ENCODE measurements at regions not wholly inside any gene's neighbourhood (a gene's known extent, or its start where the extent isn't known, plus 50 kb on each side); places are given as distances from the start of the nearest gene placed in this dataset.

DNA sequence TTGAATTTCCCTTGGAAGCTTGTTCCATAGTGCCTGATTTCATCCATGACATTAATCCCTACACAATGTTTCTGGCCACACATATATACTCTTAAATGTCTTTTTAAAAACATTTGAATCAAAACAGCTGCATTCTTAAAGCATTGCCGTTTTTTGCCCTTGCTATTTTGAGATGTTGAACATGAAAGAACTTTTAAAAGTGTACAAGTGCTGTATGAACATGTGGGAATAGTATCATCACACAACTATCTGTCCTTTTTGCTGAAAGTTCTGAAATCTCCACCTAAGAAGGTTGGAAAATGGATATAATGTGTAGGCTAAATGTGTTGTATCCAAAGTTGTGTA lies 318.7 kb upstream of the UBE2E3 start:
- WGBS, 2 donors = 45 to 46% methylated on average over 1 of the region's 1 CpG
- TF ChIP-seq, protein P1, sequence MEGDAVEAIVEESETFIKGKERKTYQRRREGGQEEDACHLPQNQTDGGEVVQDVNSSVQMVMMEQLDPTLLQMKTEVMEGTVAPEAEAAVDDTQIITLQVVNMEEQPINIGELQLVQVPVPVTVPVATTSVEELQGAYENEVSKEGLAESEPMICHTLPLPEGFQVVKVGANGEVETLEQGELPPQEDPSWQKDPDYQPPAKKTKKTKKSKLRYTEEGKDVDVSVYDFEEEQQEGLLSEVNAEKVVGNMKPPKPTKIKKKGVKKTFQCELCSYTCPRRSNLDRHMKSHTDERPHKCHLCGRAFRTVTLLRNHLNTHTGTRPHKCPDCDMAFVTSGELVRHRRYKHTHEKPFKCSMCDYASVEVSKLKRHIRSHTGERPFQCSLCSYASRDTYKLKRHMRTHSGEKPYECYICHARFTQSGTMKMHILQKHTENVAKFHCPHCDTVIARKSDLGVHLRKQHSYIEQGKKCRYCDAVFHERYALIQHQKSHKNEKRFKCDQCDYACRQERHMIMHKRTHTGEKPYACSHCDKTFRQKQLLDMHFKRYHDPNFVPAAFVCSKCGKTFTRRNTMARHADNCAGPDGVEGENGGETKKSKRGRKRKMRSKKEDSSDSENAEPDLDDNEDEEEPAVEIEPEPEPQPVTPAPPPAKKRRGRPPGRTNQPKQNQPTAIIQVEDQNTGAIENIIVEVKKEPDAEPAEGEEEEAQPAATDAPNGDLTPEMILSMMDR (IDR thresholded peaks at IDR 0.05) = no peak
- TF ChIP-seq POLR2A (IDR thresholded peaks at IDR 0.05) = no peak
- ATAC-seq = no peak

DNA sequence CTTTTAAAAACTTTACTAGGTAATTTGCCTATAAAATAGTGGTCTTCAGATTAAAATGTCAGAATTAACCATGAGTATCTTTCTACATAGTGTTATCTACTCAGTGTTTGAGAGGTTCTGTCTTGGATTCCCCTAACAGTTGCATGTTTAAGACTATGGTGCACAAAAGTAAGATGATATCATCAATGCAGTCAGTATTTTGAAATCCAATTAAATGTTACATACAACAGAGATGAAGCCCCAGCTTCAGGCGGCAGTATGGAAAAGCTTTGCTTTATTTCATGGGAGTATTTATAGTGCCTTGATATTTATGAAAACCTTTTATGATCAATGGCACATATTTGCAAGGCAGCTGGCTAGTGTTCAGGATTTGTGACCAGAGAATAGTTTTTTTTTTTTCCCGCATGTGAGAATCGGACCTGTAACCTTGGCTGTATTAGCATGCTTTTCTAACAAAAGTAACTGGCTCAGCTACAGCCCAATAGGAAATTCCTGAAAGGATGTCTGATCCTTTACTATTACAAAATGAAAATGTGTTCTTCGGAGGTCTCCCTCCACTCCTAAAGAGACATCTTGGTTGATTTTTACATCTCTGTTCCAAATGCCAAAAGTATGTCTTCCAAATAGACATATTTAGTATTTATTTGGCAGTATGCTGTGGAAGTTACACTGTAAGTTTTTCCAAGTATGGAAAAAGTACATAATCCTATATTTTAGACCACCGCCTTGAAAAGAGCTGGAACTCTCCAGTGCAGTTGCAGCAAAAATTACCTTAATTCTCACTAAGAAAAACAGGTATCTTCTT lies 319.3 kb upstream of the UBE2E3 start:
- no peak for DNase-seq
- 60 to 65% methylated on average over 5 of the region's 5 CpGs for WGBS, 2 donors

More for the DNA sequence above, 318.7 kb upstream of the UBE2E3 start:
- Histone ChIP-seq H3K4me3 (no peak overlapping the region), H3K27ac (no peak overlapping the region), H3K36me3 (replicated peaks in 1 of 2; ENCODE audit: insufficient read depth in 1 of 2, low read depth in 2 of 2) (no peaks in the 10 kb centered on the region), H3K27me3 (no peaks in the 10 kb centered on the region), H3K4me1 (no peaks in the 10 kb centered on the region), H3K9me3 (no peaks in the 10 kb centered on the region)
- intact Hi-C loops (cut with DNase I) = no loop called here
- DNase-seq = no peak

DNA sequence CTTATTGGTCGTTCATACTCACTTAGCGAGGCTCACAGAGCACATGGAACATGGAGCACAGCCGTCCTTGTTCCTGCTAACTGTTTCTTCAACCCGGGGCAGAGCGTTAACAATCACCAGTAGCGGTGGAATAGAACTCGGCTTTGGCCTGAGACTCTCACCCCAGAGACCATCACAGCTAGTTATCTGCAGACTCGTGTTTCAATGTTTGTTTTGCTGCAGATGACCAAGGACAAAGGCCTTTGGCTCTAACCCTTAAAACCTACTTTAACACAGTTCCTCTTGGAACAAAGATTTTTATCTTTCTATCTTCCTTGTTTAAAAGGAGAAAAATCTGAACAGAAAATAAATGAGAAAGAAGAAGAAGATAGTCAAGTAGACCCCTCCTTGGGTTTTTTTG lies 320.2 kb upstream of the UBE2E3 start:
- Histone ChIP-seq H3K27ac (no peak overlapping the region), H3K36me3 (replicated peaks in 1 of 2; ENCODE audit: insufficient read depth in 1 of 2, low read depth in 2 of 2) (no peaks in the 10 kb centered on the region), H3K4me3 (no peak overlapping the region), H3K4me1 (no peaks in the 10 kb centered on the region), H3K9me3 (no peaks in the 10 kb centered on the region), H3K27me3 (no peaks in the 10 kb centered on the region)
- no peak for ATAC-seq
- 46 to 49% methylated on average over 8 of the region's 8 CpGs for WGBS, 2 donors
- TF ChIP-seq, protein P1 (IDR thresholded peaks at IDR 0.05) = no peak
- no peak for TF ChIP-seq POLR2A (IDR thresholded peaks at IDR 0.05)
- intact Hi-C loops (cut with DNase I) = no loop called here
- no peak for DNase-seq

More for the DNA sequence above, 319.3 kb upstream of the UBE2E3 start:
- H3K4me1 ChIP-seq = no peaks in the 10 kb centered on the region
- no peak overlapping the region for H3K4me3 ChIP-seq
- H3K27ac ChIP-seq = no peak overlapping the region
- H3K36me3 ChIP-seq (replicated peaks in 1 of 2; ENCODE audit: insufficient read depth in 1 of 2, low read depth in 2 of 2) = no peaks in the 10 kb centered on the region
- no peak for ATAC-seq
- TF ChIP-seq POLR2A (IDR thresholded peaks at IDR 0.05) = no peak
- TF ChIP-seq, protein P1 (IDR thresholded peaks at IDR 0.05) = no peak
- H3K9me3 ChIP-seq = no peaks in the 10 kb centered on the region
- H3K27me3 ChIP-seq = no peaks in the 10 kb centered on the region
- intact Hi-C loops (cut with DNase I) = no loop called here

DNA sequence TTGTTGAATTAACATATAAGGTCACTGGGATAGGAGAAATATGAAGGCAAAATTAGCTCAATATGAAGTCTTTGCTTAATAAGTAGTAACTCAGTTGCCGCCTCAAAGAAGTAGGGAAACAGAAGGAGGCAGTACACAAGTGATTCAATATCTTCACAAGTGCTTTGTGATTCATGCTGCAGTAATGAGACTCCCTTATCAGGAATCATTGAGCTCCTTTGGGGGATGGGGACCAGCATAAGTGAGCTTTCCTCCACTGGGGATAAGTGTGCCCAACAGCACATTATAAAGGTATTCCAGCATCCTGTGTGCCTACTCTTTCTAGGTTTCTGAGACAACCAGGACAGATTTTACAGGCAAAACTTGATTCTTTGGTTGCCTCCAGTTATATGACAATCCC lies 323.4 kb upstream of the UBE2E3 start:
- Histone ChIP-seq H3K9me3 (no peaks in the 10 kb centered on the region), H3K36me3 (replicated peaks in 1 of 2; ENCODE audit: insufficient read depth in 1 of 2, low read depth in 2 of 2) (no peaks in the 10 kb centered on the region), H3K4me1 (no peaks in the 10 kb centered on the region), H3K4me3 (no peak overlapping the region), H3K27ac (no peak overlapping the region), H3K27me3 (no peaks in the 10 kb centered on the region)
- intact Hi-C loops (cut with DNase I) = no loop called here
- TF ChIP-seq, protein P1 (IDR thresholded peaks at IDR 0.05) = no peak
- no peak for TF ChIP-seq POLR2A (IDR thresholded peaks at IDR 0.05)
- ATAC-seq = no peak
- WGBS, 2 donors = 74 to 88% methylated on average over 1 of the region's 1 CpG
- DNase-seq = no peak

DNA sequence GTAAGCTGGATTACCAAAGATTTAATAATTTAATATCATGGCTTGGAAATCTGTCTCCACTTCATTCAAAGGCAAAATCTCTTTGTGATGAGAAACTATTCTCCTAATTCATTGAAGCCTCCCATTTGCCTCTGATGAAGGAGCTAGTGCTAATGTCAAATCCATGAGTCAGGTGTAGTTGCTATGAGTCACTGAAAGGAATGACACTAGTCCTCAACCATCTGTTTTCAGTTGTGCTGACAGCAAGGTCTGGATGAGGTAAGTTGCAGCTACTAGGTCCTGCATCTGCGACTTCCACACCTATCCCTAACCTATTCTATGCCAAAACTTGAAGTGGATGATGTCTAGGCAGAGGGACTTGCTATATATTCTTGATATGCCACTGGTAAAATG lies 324.0 kb upstream of the UBE2E3 start:
- Histone ChIP-seq H3K4me1 (no peaks in the 10 kb centered on the region), H3K36me3 (replicated peaks in 1 of 2; ENCODE audit: insufficient read depth in 1 of 2, low read depth in 2 of 2) (no peaks in the 10 kb centered on the region), H3K27me3 (no peaks in the 10 kb centered on the region), H3K27ac (no peak overlapping the region), H3K4me3 (no peak overlapping the region), H3K9me3 (no peaks in the 10 kb centered on the region)
- DNase-seq (no peak), ATAC-seq (no peak)
- TF ChIP-seq, protein P1 (IDR thresholded peaks at IDR 0.05) = no peak
- no peak for TF ChIP-seq POLR2A (IDR thresholded peaks at IDR 0.05)
- 47 to 55% methylated on average over 1 of the region's 1 CpG for WGBS, 2 donors
- intact Hi-C loops (cut with DNase I) = no loop called here
